AG04449 (cell line): ENCODE measurements at regions not wholly inside any gene's neighbourhood (a gene's known extent, or its start where the extent isn't known, plus 50 kb on each side); places are given as distances from the start of the nearest gene placed in this dataset.

ENCODE experiments used
- CTCF ChIA-PET: fragments of 350-600 bp; formaldehyde crosslinking; extraction: SDS; loops from one replicate; lab custom pipeline; 2021; ENCODE audit warnings: antibody characterized with exemption; lab: Yijun Ruan, JAX
- POLR2A ChIA-PET: fragments of 400-600, 350-600 bp; formaldehyde crosslinking; extraction: SDS; loops from one replicate; lab custom pipeline; 2020; ENCODE audit warnings: antibody characterized with exemption, inconsistent platforms; lab: Yijun Ruan, JAX
- DNase-seq: peaks from one replicate; pipeline ENCODE4 v3.0.0-alpha.2; 2010; ENCODE audit warnings: low read depth, low spot score
- H3K4me3 ChIP-seq: 2 replicates; pipeline ENCODE4 v1.5.1; 2011; ENCODE audit warnings: low read depth, mild to moderate bottlenecking, control low read depth, low read length
- TF ChIP-seq, protein P1 (sequence below): IDR thresholded peaks from one replicate; pipeline ENCODE4 v1.5.1; 2011; ENCODE audit warnings: mild to moderate bottlenecking, moderate library complexity, low read length, control low read depth, inconsistent platforms; ENCODE audit not compliant: insufficient read depth; ENCODE audit errors: missing control alignments

DNA sequence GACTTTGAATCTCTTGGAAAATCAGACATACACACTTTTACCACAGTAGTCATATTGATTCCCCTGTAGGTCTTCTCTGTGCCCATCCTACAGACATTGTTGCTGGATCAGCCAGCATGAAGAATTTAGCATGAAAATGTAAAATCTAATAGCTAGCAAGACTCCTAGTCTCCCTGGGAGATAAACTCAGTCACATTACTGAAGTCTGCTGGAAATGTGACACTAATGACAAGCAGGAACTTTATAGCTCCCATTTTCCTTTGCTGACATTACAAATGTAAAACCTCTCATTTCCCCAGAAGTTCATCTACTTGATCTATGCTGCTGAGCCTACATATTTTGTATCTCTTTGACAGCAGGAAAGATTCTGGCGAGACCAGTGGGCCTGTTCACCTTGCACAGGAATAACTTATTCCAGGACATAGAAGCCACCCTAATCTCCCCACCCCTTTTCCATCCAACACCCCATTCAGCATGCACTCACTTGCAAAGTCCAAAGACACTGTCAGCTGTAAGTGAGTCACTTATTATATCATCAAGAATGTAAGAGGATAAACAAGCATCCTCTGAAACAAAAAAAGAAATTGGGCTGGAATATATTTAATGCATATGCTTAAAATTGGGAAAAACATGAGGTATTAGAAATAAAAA lies 648.3 kb upstream of the PKDCC start:
- DNase-seq = no peak
- TF ChIP-seq, protein P1, sequence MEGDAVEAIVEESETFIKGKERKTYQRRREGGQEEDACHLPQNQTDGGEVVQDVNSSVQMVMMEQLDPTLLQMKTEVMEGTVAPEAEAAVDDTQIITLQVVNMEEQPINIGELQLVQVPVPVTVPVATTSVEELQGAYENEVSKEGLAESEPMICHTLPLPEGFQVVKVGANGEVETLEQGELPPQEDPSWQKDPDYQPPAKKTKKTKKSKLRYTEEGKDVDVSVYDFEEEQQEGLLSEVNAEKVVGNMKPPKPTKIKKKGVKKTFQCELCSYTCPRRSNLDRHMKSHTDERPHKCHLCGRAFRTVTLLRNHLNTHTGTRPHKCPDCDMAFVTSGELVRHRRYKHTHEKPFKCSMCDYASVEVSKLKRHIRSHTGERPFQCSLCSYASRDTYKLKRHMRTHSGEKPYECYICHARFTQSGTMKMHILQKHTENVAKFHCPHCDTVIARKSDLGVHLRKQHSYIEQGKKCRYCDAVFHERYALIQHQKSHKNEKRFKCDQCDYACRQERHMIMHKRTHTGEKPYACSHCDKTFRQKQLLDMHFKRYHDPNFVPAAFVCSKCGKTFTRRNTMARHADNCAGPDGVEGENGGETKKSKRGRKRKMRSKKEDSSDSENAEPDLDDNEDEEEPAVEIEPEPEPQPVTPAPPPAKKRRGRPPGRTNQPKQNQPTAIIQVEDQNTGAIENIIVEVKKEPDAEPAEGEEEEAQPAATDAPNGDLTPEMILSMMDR = no peak
- POLR2A ChIA-PET = no interaction called here
- no peak overlapping the region for H3K4me3 ChIP-seq
- CTCF ChIA-PET = interaction anchor here (1.5 to 1.8 kb wide), 4 partner anchors 14 to 1486 kb away, joined by 3 to 6 read pairs (median 5); no protein-coding TSS in a partner anchor

DNA sequence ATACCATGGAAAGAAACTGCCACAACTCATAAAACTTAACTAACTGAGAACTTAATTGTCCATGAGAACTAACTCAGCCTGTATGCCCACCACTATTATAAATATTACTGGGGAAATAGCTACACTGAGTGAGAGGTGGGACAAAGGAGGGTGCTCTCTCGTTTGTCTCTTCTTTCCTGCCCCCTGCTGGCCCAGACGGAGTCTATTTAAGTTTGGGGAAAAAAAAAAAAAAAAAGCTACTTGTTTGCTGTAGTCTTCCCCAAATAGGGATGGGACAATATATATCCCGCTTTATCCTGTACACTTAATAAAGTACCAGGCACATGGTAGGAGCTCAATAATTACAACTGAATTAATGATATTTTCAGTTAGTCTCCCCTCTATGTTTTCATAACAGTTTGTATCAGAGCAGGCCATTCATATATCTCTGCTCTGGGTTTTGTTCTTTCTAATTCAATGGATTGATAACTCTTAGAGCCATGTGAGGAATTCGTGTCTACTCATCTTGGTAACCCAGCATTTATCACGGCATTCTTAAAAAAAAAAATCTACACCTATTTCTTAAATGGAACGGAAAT lies 647.6 kb upstream of the PKDCC start:
- DNase-seq = no peak
- H3K4me3 ChIP-seq = no peak overlapping the region
- CTCF ChIA-PET = interaction anchor here (1.0 to 1.6 kb wide), 4 partner anchors 10 to 1486 kb away, joined by 3 to 6 read pairs (median 4); no protein-coding TSS in a partner anchor
- POLR2A ChIA-PET = no interaction called here
- TF ChIP-seq, protein P1 = no peak

DNA sequence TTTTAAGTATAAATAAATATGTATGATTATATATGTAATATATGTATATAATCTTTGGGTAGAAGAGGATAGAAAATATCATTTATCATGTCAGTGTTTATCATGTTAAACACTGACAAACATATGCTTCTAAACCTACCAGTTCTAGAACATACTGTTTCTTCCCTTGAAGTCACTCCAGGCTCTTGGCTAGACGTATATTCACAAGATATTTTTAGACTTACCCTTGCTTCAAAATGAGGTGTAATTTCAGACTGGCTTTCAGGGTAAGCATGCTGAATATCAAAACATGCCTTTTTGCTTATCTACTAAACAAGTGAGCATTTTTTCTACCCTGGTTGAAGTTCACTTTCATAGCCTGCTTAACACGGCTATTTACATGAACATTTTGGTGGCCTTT lies 642.4 kb upstream of the PKDCC start:
- TF ChIP-seq, protein P1 = no peak
- H3K4me3 ChIP-seq = no peak overlapping the region
- DNase-seq = no peak
- CTCF ChIA-PET = no interaction called here
- POLR2A ChIA-PET = no interaction called here

DNA sequence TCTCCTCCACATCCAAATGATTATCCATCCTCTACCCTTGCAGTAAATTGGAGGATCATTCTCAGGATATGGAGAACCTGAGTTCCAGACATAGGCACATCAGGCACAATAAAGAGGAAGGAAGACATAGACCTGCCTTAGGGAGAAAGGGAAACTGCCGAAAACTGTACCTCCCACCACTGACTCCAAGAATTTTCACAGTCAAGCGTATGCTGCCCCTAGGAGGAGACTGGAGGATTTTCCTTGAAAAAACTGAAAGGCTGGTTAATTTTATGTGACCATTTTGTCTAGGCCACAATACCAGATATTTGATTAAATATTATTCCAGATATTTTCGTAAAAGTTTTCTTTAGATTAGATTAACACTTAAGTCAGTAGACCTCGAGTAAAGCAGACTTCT lies 638.5 kb upstream of the PKDCC start:
- TF ChIP-seq, protein P1 = no peak
- CTCF ChIA-PET = interaction anchor here (0.6 to 1.7 kb wide), 2 partner anchors 98 to 290 kb away, joined by 3 to 4 read pairs; no protein-coding TSS in a partner anchor
- H3K4me3 ChIP-seq = no peak overlapping the region
- no peak for DNase-seq
- POLR2A ChIA-PET = no interaction called here

DNA sequence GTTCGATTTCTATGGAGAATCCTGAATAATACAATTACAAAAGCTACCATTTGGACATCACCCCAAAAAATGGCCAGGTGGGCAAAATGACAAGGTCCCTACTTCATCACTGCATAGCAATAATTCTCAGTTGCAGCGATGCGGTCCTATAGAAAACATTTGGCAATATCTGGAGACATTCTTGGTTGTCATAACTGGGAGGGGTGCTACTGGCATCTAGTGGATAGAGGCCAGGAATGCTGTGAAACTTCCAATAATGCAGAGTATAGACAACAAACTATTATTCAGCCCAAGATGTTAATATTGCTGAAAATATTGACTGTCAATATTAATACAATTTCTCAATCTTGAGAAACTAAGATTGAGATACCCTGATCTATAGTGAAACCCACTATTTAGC lies 637.8 kb upstream of the PKDCC start:
- ChIA-PET POLR2A (no interaction called here), CTCF (interaction anchor here (1.7 kb wide), 1 partner anchor 289 kb away, joined by 4 read pairs; no protein-coding TSS in a partner anchor)
- no peak overlapping the region for H3K4me3 ChIP-seq
- no peak for DNase-seq
- TF ChIP-seq, protein P1 = no peak

DNA sequence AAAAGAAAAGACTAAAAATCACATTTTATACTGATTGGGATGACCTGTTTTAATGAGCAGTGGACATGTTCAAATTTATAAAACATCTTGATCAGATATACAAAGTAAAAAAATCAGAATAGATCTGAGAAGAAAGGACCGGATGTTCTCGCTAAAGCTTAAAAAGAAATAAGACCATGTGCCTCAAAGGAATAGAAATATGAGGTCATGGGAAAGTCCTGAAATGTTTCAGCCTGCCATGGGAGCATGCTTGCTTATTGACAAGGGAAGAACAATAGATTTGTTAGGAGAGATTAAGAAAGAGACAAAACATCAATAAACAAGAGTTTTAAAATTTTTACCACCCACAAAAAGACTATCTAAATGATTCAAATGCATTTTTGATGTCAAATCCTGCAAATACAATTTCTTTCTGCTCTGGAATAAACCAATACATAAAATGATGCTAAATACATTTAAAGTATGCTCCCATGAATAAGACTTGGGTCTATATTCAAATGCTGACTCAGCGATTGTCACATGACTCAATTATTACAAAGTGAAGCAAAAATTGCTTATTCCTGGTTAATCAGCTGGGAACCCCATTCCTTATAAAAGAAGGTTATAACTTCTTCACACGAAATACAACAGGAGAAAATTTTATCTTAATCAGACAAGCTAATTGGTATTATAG lies 633.9 kb upstream of the PKDCC start:
- no peak for DNase-seq
- H3K4me3 ChIP-seq = no peak overlapping the region
- TF ChIP-seq, protein P1 = no peak
- ChIA-PET POLR2A (no interaction called here), CTCF (interaction anchor here (1.0 to 4.5 kb wide), 8 partner anchors 10 to 1500 kb away, joined by 3 to 47 read pairs (median 7); no protein-coding TSS in a partner anchor)
